ENCODE measurements at regions not wholly inside any gene's neighbourhood (a gene's known extent, or its start where the extent isn't known, plus 50 kb on each side); places are given as distances from the start of the nearest gene placed in this dataset.
A peak's percentile ranks its signal among the peaks of the same experiment; 100 is the strongest.

DNA sequence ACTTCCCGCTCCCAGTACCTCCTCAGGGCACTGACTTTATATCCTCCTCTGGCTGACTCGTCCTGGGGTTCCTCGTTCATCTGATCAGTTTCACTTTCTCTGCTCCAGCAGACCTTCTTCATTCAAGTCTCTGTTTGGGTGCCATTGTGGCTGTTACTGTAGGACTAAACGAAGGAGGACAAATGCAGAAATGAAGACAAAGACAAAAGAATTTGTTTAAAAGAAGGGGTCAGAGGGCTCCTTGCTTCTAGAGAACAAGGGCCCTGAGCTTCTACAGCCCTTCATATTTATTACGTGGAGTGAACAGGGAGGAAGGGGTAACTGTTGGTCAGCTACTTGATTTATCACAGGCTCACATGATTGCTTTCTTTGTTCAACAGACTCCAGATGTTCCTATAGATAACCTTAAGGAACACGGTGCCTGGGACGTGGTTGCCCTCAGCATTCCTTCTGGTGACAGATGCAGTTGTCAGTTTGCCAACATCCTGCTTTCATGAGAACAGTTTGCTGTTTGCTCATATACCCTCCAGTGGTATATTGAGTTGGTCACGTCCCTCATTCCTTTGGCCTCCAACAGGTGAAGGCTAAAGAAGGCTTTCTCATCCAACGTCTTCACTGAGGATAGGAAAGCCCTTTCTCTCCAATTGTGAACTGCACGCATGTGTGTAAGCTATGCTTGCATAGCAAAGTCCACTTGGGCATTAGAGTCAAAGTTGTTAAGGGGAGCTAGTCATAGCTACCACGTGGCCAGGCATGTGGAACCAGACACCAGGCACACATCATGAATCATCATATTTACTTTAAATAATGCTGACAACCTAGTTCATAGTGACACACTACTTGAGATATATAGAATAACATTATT lies 69.1 kb upstream of the BTN3A2 start:
- DNase-seq = no peak

DNA sequence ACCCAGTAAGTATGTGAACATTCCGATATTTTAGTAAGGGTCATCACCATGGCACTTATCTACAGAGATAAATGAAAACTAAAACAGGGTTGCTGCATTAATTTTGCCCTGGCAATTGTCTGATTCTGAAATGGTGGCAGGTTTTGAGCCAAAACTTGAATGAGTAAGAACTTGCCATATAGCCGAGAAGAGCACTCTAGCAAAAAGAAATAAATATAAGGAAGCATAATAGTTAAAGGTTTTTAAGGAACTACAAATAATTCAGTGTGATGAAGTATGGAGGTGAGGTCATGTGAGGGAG lies 68.5 kb upstream of the BTN3A2 start:
- no peak for DNase-seq

DNA sequence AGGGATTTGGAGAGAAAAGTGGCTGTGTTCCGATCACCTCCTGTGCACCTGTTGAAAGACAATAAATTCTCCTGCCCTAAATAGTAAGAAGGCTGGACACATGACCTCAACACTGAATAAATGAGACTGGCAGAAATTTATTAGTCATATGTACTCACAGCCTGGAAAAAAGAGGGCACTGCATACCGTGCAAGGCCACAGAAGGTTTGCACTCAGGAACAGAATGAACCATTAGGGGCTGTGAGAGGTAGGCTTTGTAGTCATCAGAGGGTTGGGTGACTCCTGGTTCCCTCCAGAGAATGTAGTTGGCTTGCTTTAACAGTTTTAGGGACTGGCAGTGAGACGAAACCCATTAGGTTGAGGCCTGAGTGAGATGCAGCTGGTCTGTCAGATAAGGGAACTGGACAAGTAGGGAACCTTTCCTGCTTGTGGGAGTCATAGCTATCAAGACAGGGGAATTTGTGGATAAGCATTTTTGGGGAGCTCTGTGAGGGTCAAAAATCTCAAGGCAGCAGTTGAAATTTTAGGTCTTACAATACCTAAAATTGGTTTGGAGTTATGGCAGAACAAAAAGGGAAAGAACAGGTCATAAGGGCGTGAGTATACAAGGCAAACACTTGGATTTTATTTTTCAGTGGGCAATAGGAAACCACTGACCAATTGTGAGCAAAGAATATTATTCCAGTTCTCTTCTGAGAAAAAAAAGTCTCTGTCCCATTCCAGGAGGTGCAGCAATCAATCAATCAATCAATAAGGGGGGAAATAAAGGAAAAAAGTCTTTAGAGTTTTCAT lies 67.9 kb upstream of the BTN3A2 start:
- DNase-seq = no peak

DNA sequence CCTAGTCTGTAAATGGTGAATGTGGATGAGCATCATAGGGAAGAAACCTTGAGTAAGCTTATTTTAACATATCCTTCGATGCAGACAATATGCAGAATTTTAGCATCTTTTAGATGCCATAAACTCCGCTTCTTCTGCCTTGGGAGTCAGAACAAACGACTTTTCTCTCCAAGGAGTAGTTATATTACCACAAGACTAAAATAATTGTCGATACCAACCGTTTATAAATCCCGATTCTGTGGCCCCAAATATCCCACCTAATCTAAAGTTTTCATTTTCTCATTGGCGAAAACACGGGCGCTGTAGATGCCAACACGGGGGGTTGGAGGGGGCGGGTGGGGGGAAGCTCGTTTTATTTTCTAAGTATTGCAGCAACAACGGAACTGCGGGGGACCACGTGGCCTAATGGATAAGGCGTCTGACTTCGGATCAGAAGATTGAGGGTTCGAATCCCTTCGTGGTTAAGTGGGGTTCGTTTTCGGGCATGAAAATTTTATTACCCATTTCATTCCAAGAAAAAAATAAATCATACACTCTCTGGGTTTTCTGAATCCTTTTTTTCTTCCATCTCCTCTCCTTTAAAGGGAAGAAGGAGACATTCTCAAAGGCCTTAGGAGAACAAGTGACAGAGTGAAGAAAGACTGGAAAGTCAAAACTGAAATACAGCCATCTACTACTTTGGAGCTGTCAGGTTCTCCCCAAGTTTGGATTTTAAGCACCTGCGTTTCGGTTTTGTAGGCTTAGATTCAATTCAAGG lies 65.5 kb upstream of the BTN3A2 start:
- DNase-seq = no peak

DNA sequence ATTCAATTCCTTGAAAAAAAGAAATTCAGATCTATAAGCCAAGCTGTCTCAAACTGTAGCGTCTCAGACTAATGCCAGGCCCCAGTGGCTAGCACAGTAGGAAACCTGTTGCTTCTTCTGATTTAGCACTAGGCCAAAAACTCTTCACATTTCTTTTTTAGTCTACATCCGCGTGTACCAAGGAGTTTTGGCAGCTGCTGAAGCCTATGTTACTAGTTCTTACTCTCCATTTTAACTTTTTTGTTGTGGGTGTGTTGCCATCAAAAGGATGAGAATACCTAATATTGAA lies 65.0 kb upstream of the BTN3A2 start:
- DNase-seq = no peak

DNA sequence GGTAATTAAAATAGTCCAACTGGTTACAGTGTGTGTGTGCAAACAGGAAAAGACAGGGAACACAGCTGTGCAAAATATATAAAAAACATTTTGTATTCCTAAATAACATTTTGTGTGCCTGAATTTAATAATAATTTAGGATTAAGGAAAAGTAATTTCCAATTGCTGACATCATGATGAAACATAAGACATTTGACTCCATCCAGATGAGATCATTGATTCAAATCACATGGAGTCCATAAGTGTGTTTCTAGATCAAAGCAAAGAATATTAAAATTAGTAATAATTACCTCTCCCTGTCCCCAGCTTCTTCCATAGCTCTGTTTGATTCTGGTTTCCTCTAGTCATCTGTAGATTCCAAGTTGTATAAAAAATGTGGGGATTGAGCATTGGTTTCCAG lies 64.6 kb upstream of the BTN3A2 start:
- no peak for DNase-seq

DNA sequence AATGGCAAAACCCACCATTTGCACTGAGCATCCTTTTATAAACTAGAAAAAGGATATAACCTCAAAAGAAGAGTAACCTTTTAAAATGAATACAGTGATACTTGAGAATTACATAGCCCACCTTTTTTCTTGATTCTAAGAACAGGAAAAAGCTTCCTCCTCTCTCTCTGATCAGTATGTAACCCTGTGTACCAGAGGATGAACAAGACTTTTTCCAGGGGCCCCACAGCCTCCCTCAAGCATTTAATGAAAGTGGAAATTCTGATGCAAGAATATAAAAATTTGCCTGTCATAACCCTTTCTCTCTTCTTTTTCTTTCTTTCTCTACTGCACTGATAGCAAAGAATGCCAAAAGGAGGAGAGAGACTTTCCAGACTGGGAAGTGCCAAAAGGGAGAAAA lies 64.2 kb upstream of the BTN3A2 start:
- no peak for DNase-seq

DNA sequence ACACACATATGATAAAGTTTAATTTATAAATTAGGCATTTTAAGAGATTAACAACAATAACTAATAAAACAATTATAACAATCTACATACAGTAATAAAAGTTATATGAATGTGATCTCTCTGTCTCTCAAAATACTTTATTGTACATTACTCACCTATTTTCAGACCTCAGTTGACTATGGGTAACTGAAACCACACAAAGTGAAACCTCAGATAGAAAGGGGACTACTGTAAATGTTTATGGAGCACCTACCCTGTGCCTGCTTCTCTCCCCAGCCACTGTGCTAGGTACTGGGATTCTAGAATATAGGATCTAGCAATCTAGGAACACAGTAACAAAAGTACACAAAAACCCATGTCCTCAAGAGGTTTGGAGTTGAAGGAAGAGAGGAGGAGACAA lies 63.4 kb upstream of the BTN3A2 start:
- no peak for DNase-seq

DNA sequence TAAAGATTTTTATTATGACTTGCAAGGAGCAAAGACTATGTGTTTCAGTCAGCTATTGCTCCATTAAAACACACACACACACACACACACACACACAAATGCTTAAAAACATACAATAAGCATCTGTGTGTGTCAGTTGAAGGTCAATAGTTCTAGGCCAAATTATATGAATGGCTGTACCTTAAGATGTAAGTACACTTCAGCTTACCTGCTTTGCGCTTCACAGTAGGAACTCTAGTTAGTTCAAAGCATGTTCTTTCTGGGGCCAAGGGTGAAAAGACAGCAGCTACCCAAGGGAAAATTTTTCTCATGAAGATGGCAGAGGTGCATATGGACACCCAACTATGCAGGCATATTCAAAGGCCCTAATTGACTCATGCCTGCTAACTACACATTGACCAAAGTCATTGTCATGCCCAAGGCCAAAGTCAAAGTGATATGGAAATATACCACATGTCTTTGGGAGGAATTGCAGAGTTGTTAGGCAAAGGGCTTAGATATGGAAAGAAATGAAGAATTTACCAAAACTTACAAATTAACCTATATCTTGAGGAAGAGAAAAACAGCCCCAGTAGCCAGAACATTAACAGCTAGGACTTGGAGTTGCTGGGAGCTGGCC lies 61.9 kb upstream of the BTN3A2 start:
- DNase-seq = no peak

DNA sequence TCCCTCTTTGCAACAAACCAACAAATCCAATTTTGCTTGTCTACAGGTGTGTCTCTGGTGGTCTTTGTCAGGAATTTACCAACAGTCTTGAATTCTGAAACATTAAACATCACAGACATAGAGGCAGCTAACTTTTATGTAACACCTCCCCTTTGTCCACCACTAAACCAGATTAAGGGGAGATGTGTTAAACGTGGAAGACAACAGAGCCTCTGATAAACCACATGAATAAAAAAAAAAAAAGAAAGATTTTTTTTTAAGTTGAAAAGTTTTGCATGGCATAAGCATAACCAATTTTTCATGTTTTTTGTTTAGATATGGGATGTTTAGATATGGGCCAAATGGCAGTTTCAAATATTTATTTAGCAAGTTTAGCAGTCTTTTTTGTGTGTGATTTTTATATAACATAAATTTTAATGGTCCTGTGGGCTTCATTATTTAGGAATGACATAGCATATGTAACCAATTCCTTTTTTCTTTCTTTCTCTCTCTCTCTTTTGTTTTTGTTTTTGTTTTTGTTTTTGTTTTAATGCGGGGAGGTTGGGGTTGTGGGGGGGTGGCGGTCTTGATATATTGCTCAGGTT lies 60.7 kb upstream of the BTN3A2 start:
- DNase-seq = no peak

DNA sequence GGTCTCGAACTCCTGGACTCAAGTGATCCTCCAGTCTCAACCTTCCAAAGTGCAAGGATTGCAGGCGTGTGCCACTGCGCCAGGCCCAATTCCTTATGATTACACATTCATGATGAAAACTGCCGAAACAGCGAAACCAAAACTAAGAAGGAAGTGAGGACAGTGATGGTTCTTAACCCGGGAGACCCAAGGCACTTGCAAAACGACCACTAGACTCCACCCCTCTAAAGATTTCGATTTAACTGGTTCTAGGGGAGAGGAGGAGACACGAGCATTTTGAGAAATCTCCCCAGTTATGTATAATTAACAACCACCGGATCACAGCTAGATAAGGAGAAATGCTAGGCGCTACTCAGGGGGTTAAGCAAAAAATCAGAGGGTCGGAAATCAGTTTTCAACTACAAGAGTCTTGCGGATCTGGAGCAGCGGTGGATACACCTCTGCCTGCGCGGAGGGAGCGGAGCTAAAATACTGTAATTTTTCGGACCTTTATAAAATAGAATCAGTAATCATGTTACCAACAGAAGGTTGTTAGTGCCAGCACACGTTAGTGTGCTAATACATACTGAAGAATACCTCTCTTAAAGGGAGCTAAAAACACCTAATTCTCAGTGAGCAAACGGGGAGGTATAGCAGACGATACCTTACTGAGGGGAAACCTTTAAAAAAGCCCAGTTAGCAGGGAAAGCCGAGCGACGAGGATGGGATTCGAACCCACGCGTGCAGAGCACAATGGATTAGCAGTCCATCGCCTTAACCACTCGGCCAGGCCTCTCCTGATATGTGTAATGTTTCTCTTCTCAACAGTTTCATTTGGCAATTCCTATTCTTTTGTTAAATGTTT lies 60.0 kb upstream of the BTN3A2 start:
- no peak for DNase-seq

DNA sequence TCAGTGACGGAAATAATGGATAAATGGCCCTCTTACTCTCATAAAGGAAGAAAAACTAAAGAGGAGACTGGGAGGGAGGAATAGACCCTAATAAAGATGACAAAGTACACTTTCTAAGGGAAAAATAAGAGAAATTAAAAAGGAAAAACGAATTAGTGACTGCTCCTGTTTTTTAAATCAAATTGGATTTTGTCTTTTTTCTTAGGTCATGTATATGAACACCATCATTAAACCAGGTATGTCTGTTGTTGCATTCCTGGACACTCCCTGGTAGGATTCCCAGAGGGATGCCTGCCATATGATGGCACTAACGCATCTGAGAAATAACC lies 59.4 kb upstream of the BTN3A2 start:
- no peak for DNase-seq

DNA sequence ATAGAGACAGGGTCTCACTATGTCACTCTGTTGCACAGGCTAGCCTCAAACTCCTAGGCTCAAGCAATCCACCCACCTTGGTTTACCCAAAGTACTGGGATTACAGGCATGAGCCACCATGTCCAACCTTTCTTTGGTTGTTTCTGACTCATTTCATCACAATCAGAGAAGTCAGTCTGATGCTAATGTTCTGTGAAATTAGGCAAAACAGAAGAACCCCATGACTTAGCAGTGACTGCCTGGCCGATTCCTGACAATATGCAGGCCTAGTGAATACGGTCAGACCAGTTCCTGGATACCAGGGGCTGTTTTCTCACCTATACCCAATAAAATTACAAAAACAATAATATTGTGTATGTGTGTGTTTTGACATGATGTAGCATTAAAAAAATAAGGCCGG lies 58.8 kb upstream of the BTN3A2 start:
- DNase-seq = no peak

DNA sequence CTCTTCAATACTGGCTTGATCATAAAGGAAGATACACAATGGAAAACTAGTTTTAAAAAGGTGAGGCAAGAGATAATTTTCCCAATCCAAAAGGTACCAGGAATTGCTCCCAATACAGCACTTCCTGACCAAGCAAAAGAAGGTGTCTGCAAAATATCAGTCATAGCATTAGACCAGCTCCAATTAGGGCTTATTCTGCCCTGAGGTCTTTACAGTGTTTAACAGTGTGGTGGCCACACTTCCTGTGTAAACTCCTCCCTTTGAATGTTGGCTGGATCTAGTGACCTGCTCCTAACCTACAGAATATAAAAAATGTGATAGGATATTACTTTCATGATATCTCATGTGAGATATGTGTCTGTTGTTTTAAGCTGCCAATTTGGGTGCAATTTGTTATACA lies 57.1 kb upstream of the BTN3A2 start:
- DNase-seq = no peak

DNA sequence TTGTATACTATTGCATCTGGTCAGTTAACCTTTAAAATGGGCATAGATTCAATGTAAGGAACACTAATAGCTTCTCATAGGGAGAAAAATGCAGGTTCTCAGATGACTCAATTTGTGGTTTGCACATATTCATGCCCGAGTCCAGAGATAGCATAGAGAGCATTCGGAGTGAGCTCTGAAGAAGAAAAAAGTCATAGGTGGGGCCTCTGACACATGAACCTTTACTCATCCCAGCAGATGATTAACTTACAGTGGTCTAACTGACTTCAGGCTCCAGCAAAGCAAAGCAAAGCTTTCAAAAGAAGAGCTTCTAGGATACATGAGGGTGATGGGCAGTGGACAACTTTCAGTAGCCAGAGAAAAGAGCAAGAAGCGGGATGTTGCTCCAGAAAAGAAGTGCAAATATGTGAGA lies 55.3 kb upstream of the BTN3A2 start:
- DNase-seq = no peak

DNA sequence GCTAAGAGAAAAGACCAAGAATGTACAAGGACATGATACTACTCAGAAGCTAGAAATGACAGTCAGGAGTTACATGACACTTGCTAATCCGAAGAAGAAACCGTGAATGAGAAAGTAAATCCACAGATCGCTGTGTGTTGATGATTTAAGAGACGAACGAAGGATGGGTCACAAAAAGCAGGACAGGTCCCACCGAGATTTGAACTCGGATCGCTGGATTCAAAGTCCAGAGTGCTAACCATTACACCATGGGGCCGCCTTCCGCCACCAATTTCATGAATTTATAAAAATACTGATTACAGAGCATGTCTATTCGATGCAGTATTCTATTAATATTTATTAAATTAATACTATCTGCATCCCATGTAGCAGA lies 54.0 kb upstream of the BTN3A2 start:
- no peak for DNase-seq

DNA sequence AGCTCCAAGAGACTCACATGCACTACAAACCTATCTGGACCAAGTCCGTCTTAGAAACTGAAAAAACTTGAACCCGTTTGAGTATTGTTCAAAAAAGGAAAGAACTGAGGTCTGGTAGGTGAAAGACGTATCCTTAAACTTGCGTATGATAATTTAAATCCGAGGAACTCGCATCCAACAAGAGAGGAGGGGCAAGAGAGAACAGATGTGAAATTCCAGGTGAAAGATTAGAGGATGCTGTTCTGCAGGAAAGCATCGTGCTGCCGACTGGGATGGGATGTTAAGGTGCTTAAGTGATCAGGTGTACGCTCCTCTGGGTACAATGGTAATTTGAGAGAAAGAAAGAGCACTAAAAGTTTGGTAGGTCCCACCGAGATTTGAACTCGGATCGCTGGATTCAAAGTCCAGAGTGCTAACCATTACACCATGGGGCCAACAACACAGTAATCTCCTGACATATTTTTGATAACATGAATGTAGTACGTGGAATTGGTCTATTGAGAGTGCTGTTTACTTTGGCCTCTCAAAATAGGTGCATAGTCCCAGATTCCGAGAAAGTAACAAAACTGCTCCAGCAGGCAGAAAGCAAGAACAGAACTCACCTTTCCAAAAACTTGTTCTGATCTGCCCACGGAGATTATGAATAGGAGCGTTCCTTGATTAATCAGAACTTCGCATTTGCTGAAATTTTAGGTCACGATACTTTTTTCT lies 53.5 kb upstream of the BTN3A2 start:
- DNase-seq = peak; percentile 47

DNA sequence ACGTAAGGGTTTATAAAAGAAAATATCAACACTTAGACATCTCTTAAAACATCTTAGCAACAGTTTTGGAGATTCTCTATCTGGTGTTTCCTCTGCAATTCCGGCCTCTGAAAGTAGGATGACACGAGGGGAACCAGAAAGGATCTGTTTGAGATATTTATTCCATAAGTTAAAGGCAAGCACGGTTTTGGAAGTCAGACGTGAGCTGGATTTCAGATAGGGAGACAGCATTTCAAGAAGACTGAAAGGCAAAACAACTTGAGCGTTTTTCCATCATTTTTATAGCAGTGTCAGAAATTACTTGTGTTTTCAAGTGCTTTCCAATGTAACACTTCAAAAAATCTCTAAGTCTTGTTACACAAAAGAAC lies 52.9 kb upstream of the BTN3A2 start:
- no peak for DNase-seq

DNA sequence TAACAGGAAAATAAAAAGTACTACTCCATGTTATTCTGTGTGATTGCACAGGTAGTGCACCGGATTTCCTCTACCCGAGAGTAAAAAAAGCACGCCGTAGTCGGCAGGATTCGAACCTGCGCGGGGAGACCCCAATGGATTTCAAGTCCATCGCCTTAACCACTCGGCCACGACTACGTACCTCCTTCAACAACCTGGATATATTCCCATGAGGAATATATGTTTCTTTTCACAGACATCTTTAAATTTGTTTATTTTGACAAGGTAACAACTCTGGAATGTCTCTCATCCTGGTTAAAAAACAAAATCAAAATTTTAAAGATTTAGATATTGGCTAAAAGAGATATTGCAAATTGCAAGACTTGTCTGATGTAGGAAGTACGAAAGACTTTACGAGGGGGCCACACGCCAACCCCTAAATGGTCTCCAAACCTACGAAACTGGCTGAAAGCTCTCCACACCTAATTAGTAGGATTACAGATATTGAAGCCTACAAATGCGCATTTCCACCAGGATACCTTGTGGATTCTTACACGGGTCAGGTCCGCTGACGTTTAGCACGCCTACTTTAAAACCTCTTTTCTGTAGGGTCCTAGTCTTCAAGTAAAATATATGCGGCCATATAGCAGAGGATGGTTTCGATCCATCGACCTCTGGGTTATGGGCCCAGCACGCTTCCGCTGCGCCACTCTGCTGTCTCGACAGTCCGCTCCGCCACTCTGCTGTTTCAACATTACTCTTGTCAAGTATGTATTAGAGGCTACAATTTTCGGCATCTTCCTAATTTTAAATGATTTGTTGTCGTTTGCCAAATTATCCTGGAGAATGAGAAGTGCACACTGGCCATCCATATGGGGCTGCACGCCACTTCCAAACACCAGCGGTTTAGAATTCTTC lies 52.2 kb upstream of the BTN3A2 start:
- DNase-seq = peak; percentile 51

Measured in NCI-H510A (cell line).